ENCODE measurements at regions not wholly inside any gene's neighbourhood (a gene's known extent, or its start where the extent isn't known, plus 50 kb on each side); places are given as distances from the start of the nearest gene placed in this dataset.

- DNase-seq (ENCODE audit: low read depth, low spot score), result no peak
Observed at GRCh38 chr3:40990062-40990456, 209.2 kb upstream of the CTNNB1 start.

GRCh38 chr3:40992023-40992422 is 207.3 kb upstream of the CTNNB1 start:
- no peak for DNase-seq (ENCODE audit: low read depth, low spot score)

GRCh38 chr3:40994611-40995010 is 204.7 kb upstream of the CTNNB1 start:
- DNase-seq (ENCODE audit: low read depth, low spot score), result no peak

GRCh38 chr3:40995271-40995670 is 204.0 kb upstream of the CTNNB1 start:
- DNase-seq (ENCODE audit: low read depth, low spot score), result no peak

- DNase-seq (ENCODE audit: low read depth, low spot score), result peak; percentile 87
Observed at GRCh38 chr3:40996382-40996781, 202.9 kb upstream of the CTNNB1 start.

GRCh38 chr3:40996827-40997710 is 202.2 kb upstream of the CTNNB1 start:
- peak; percentile 91 for DNase-seq (ENCODE audit: low read depth, low spot score)

GRCh38 chr3:40997711-40998519 is 201.4 kb upstream of the CTNNB1 start:
- peak; percentile 29 for DNase-seq (ENCODE audit: low read depth, low spot score)

GRCh38 chr3:40999682-41000081 is 199.6 kb upstream of the CTNNB1 start:
- no peak for DNase-seq (ENCODE audit: low read depth, low spot score)

GRCh38 chr3:41000471-41000870 is 198.8 kb upstream of the CTNNB1 start:
- DNase-seq (ENCODE audit: low read depth, low spot score), result no peak

GRCh38 chr3:41001556-41001955 is 197.7 kb upstream of the CTNNB1 start:
- no peak for DNase-seq (ENCODE audit: low read depth, low spot score)

- DNase-seq (ENCODE audit: low read depth, low spot score), result no peak
Observed at GRCh38 chr3:41002104-41002503, 197.2 kb upstream of the CTNNB1 start.

GRCh38 chr3:41007399-41007798 is 191.9 kb upstream of the CTNNB1 start:
- no peak for DNase-seq (ENCODE audit: low read depth, low spot score)

GRCh38 chr3:41011854-41012253 is 187.5 kb upstream of the CTNNB1 start:
- DNase-seq (ENCODE audit: low read depth, low spot score), result no peak

- DNase-seq (ENCODE audit: low read depth, low spot score), result no peak
Observed at GRCh38 chr3:41018855-41019254, 180.4 kb upstream of the CTNNB1 start.

GRCh38 chr3:41024031-41024836 is 175.1 kb upstream of the CTNNB1 start:
- DNase-seq (ENCODE audit: low read depth, low spot score), result peak; percentile 53

- peak; percentile 52 for DNase-seq (ENCODE audit: low read depth, low spot score)
Observed at GRCh38 chr3:41026394-41027177, 172.7 kb upstream of the CTNNB1 start.

GRCh38 chr3:41029356-41029755 is 169.9 kb upstream of the CTNNB1 start:
- no peak for DNase-seq (ENCODE audit: low read depth, low spot score)

GRCh38 chr3:41030220-41030619 is 169.1 kb upstream of the CTNNB1 start:
- DNase-seq (ENCODE audit: low read depth, low spot score), result no peak

GRCh38 chr3:41031401-41031800 is 167.9 kb upstream of the CTNNB1 start:
- DNase-seq (ENCODE audit: low read depth, low spot score), result no peak

- no peak for DNase-seq (ENCODE audit: low read depth, low spot score)
Observed at GRCh38 chr3:41033956-41034519, 165.3 kb upstream of the CTNNB1 start.

Measured in ELF-1 (cell line).